Keratinocyte (primary cell): ENCODE measurements at regions not wholly inside any gene's neighbourhood (a gene's known extent, or its start where the extent isn't known, plus 50 kb on each side); places are given as distances from the start of the nearest gene placed in this dataset.

Experiments used
- CTCF ChIP-seq, 3 experiments: IDR thresholded peaks in 1 of 3; conservative IDR thresholded peaks in 1 of 3; optimal IDR thresholded peaks in 1 of 3; 2 replicates in 2 of 3; 3 replicates in 1 of 3; pipeline versions ENCODE3 to v1.5.1; 2011; ENCODE audit warnings: low read length in 3 of 3, mild to moderate bottlenecking in 3 of 3, moderate library complexity in 2 of 3, control low read depth in 1 of 3, inconsistent platforms in 1 of 3; ENCODE audit not compliant: insufficient read depth in 2 of 3; ENCODE audit errors: extremely low read depth in 1 of 3
- EZH2 ChIP-seq: IDR thresholded peaks from one replicate; pipeline ENCODE4 v1.6.1; 2012; ENCODE audit warnings: inconsistent platforms, mild to moderate bottlenecking, low read length, moderate library complexity

- TF ChIP-seq CTCF (optimal IDR thresholded peaks at IDR 0.05 in 1 of 3, IDR thresholded peaks at IDR 0.05 in 1 of 3, conservative IDR thresholded peaks at IDR 0.05 in 1 of 3; ENCODE audit: extremely low read depth in 1 of 3, insufficient read depth in 2 of 3, low read length in 3 of 3) (no peak), EZH2 (no peak)
These were observed 121.3 kb upstream of the OSMR start for GRCh38 chr5:38724301-38725030.
